SKM-1 (cell line): ENCODE measurements at regions not wholly inside any gene's neighbourhood (a gene's known extent, or its start where the extent isn't known, plus 50 kb on each side); places are given as distances from the start of the nearest gene placed in this dataset.
"Not testable (repeated sequence)": the region's sequence is repeated elsewhere in the genome, so short reads cannot be mapped to it uniquely, and the experiment has no call there.

Experiments
- DNase-seq: peaks from one replicate; lab custom pipeline; 2025; ENCODE audit not compliant: unreplicated experiment; lab: John Stamatoyannopoulos, UW

- no peak for DNase-seq
Observed at GRCh38 chr12:83634726-83635267, 948.1 kb downstream of the TMTC2 start.

DNA sequence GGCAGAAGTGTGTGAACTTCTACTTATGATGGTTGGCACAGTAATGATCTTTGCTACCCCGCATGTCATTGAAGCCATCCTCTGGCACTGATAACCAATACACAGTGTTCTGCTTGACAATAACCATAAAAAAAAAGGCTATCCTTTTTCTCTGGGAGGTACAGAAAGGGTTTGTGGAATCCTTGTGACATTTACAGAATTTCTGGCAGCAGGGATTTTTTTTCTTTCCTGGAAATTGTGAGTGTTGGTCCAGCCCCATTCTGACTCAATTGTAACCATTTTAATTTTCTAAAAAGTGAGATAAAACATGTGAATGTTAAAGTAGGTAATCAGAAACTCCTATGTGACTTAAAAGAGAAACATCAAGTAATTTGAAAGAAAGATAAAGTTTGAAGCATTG, 943.8 kb downstream of the TMTC2 start:
- DNase-seq, result no peak

DNA sequence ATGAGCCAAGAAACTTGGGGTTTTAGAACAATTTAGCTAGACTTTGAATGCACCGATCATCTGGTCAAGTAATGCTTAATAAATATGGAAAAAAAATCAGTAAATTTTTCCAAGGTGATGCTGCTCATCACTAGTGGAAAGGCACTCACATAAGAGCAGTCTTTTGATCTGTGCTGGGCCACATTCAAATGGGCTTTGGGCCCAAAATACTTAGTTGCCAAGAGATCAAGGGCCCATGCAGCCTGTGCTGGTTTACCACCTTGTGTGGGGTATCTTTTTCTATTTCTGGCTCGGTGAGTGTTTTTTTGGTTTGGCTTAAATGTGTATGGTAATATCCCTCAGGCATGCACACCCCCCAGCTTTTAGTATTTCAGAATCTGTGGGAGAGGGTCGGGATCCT, 943.2 kb downstream of the TMTC2 start:
- no peak for DNase-seq

GRCh38 chr12:83622205-83622604, 935.5 kb downstream of the TMTC2 start:
- no peak for DNase-seq

GRCh38 chr12:83619973-83620372, 933.3 kb downstream of the TMTC2 start:
- no peak for DNase-seq

- DNase-seq, result no peak
Observed at GRCh38 chr12:83615152-83615551, 928.4 kb downstream of the TMTC2 start.

GRCh38 chr12:83613586-83614110, 926.9 kb downstream of the TMTC2 start:
- DNase-seq, result no peak

DNA sequence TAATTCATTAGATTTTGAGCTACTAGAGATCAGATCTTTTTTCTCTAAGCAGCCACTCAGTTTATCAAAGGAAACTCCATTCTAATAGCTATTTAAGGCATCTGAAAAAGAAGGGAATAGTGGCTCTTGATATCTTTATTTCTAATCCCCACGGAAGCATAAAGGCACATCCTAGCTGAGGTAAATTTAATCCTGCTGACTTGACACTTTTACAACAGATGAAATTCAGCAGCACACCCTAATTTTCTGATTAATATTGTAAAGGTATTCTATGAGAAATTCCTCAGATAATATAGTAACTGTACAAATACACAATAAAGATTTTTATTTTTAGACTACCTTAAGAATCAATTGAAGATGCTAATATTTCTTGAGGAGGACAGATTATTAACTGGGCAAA, 916.4 kb downstream of the TMTC2 start:
- DNase-seq, result no peak

DNA sequence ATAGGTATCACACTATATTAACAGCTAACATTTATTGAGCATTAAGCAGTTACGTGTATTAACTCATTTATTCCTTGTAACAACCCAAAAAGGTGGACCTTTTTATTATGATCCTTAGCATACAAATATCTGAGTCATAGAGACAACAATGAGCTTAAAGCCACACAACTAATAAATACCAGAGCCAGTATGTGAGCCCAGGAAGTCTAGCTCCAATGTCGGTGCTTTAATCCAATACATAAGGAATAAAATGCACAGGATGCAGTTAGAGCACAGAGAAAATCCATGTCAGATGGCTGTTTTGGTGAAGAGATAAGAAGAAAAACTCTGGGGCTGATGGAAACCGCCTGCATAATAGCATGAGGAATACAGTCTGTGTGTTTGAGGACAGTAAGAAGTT, 888.6 kb downstream of the TMTC2 start:
- DNase-seq, result no peak

DNA sequence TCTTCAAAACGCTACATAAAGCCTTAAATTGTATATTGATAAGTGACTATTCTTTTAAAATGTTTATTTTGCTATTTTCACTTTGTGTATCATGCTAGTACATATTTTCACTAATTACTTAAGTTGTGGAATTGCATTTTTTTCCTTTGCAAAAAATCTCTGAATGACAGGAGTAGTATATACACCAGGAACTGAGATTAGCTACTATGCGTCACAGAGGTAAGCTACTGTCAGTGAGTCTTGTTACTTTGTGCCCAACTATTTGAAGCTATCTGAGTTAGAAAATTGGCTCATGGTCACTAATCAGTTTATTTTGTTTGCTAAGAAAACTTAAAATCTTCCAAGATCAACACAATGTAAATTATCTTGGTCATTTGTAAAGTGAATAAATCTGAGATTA, 887.4 kb downstream of the TMTC2 start:
- no peak for DNase-seq

GRCh38 chr12:83573671-83574070, 887.0 kb downstream of the TMTC2 start:
- DNase-seq, result no peak

DNA sequence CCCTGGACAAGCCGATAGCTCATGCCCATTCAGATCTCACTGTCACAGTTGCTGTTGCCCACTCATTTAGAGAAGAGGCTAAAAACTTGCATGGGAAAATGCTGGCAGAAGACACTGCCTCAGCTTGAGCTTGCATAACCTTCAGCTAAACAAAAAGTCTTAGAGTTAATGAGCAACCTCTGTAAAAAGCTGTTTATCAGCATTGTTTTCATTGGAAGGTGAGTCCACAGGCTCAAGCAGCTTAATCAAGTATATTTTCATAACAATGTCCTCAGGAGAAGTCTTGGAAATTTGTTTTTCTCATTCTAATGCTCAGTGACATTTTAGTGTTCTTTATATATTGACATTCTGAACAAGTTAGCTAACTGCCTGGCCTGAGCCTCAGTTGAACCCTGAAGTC, 872.9 kb downstream of the TMTC2 start:
- DNase-seq, result no peak

GRCh38 chr12:83556040-83556439, 869.3 kb downstream of the TMTC2 start:
- not testable (repeated sequence) for DNase-seq

- DNase-seq, result no peak
Observed at GRCh38 chr12:83541446-83541845, 854.7 kb downstream of the TMTC2 start.

GRCh38 chr12:83538361-83538965, 851.8 kb downstream of the TMTC2 start:
- DNase-seq, result no peak

DNA sequence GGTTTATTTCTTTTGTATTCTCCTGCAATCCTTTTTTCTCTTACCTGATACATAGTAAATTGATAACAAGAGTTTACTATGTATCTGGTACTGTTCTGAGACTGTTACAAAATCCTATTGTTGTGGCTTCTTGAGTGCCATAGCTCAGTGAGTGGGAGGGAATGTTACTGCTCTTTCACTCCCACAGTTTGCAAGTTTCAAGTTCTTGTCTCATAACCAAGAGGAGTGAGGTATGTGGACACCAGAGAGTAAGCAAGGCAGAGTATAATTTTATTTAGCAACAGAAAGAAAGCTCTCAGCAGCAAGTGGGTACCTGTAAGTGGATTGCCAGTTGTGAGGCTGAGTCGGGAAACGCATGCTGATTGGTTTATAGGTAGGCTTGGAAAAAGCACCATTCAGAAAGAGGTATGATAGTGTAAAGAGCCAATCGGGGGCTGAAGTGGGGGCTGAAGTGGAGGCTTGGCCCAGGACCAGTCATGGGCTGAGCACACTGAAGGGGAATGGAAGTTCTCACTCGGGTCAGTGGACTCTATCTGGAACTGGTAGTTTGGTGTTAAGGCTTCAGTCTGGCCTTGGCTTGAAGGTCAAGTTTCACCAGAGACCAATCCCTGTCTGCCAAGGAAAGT, 850.8 kb downstream of the TMTC2 start:
- no peak for DNase-seq

- DNase-seq, result no peak
Observed at GRCh38 chr12:83536496-83536895, 849.8 kb downstream of the TMTC2 start.

GRCh38 chr12:83528571-83528970, 841.9 kb downstream of the TMTC2 start:
- DNase-seq, result no peak

GRCh38 chr12:83527810-83528209, 841.1 kb downstream of the TMTC2 start:
- no peak for DNase-seq

- DNase-seq, result no peak
Observed at GRCh38 chr12:83515306-83516026, 828.8 kb downstream of the TMTC2 start.

DNA sequence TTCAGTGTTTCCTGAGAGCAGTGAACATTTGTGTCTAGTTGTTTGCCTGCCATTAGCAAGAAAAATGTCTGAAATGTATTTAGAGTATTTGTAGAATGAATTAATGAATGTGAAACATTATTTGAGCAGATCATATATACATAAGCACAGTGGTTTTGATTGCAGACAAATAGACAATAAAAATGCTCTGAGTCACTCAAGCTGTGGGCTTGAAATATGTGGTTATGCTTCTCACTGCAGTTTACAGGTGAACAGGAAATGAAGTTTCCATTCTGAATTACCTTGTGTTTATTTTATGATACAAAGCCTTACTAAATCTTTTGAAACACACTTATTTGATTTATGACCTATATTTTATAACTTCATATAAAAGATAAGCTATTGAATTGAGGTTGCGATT, 827.7 kb downstream of the TMTC2 start:
- no peak for DNase-seq

GRCh38 chr12:83506841-83507240, 820.1 kb downstream of the TMTC2 start:
- DNase-seq, result no peak
